IMR-90 (cell line): ENCODE measurements at regions not wholly inside any gene's neighbourhood (a gene's known extent, or its start where the extent isn't known, plus 50 kb on each side); places are given as distances from the start of the nearest gene placed in this dataset.

Experiments
- ATAC-seq: fragments of 200-7000 bp; cut with Tn5 transposase; 2 replicates; pipeline ENCODE4 v1.9.1; 2020; ENCODE audit warnings: low read depth, mild to moderate bottlenecking, moderate library complexity
- BruUV-seq: library from RNA; stranded (reverse); fragments of 400-500 nt; replicated peaks from 2 replicates; lab custom pipeline; 2021; lab: Mats Ljungman, UMichigan
- CTCF ChIA-PET: fragments of 300-600 bp; formaldehyde crosslinking; extraction: SDS; loops from one replicate; lab custom pipeline; 2021; ENCODE audit warnings: antibody characterized with exemption; lab: Yijun Ruan, JAX
- POLR2A ChIA-PET: fragments of 300-600 bp; sonication (Branson Sonifier 250); formaldehyde crosslinking; loops from one replicate; lab custom pipeline; 2022; ENCODE audit warnings: antibody characterized with exemption; ENCODE audit not compliant: unreplicated experiment; lab: Charles Lee
- DNase-seq: peaks from one replicate; pipeline ENCODE4 v3.0.0; 2013
- H2AFZ ChIP-seq: replicated peaks from 2 replicates; pipeline ENCODE3; 2013; ENCODE audit warnings: low read length, mild to moderate bottlenecking; ENCODE audit not compliant: poor library complexity
- H2AK5ac ChIP-seq: 2 replicates; pipeline ENCODE4 v1.6.1; 2013; ENCODE audit warnings: low read depth, low read length, inconsistent platforms
- H2AK9ac ChIP-seq: replicated peaks from 2 replicates; pipeline ENCODE3; 2013; ENCODE audit warnings: mild to moderate bottlenecking, low read depth, low read length, moderate library complexity; ENCODE audit not compliant: poor library complexity
- H2BK120ac ChIP-seq: 2 replicates; pipeline ENCODE4 v1.6.1; 2013; ENCODE audit warnings: low read depth, low read length, inconsistent platforms
- H2BK15ac ChIP-seq: 3 replicates; pipeline ENCODE4 v1.6.1; 2013; ENCODE audit warnings: low read depth, low read length, inconsistent platforms
- H2BK20ac ChIP-seq: 2 replicates; pipeline ENCODE4 v1.6.1; 2013; ENCODE audit warnings: low read depth, mild to moderate bottlenecking, inconsistent platforms, low read length, moderate library complexity
- H2BK5ac ChIP-seq: 2 replicates; pipeline ENCODE4 v1.6.1; 2013; ENCODE audit warnings: mild to moderate bottlenecking, low read depth, low read length, inconsistent platforms; ENCODE audit not compliant: poor library complexity, severe bottlenecking
- H3K14ac ChIP-seq: replicated peaks from 2 replicates; pipeline ENCODE4 v1.6.1; 2013; ENCODE audit warnings: low read depth, low read length, inconsistent platforms
- H3K18ac ChIP-seq: 2 replicates; pipeline ENCODE4 v1.6.1; 2013; ENCODE audit warnings: low read depth, low read length, control low read depth
- H3K23ac ChIP-seq: 2 replicates; pipeline ENCODE4 v1.6.1; 2013; ENCODE audit warnings: low read depth, low read length, inconsistent platforms
- H3K27ac ChIP-seq: 2 replicates; pipeline ENCODE4 v1.5.1; 2013; ENCODE audit warnings: mild to moderate bottlenecking, control low read depth, low read length; ENCODE audit not compliant: insufficient read depth
- H3K27me3 ChIP-seq: 2 replicates; pipeline ENCODE4 v1.6.1; 2013; ENCODE audit warnings: low read length; ENCODE audit not compliant: control insufficient read depth, insufficient read depth
- H3K36me3 ChIP-seq: 2 replicates; pipeline ENCODE4 v1.6.1; 2013; ENCODE audit warnings: low read length, mixed read lengths; ENCODE audit not compliant: control insufficient read depth, insufficient read depth
- H3K4ac ChIP-seq: 2 replicates; pipeline ENCODE4 v1.6.1; 2013; ENCODE audit warnings: low read depth, low read length, inconsistent platforms
- H3K4me1 ChIP-seq: 2 replicates; pipeline ENCODE4 v1.6.1; 2013; ENCODE audit warnings: low read length, mixed read lengths; ENCODE audit not compliant: control insufficient read depth, insufficient read depth
- H3K4me2 ChIP-seq: 2 replicates; pipeline ENCODE4 v1.6.1; 2013; ENCODE audit warnings: low read depth, mild to moderate bottlenecking, control low read depth, low read length, moderate library complexity
- H3K4me3 ChIP-seq: 2 replicates; pipeline ENCODE4 v1.5.1; 2013; ENCODE audit warnings: low read depth, mild to moderate bottlenecking, control low read depth, low read length, moderate library complexity; ENCODE audit not compliant: insufficient read depth
- H3K56ac ChIP-seq: 2 replicates; pipeline ENCODE4 v1.6.1; 2013; ENCODE audit warnings: low read length, inconsistent platforms; ENCODE audit not compliant: insufficient read depth; ENCODE audit errors: extremely low read depth
- H3K79me1 ChIP-seq, 2 experiments: 2 replicates each; pipeline ENCODE4 v1.6.1; 2013; ENCODE audit warnings: low read length in 2 of 2, inconsistent platforms in 1 of 2, low read depth in 1 of 2
- H3K9ac ChIP-seq: 2 replicates; pipeline ENCODE4 v1.6.1; 2013; ENCODE audit warnings: low read depth, low read length, control low read depth
- H3K9me1 ChIP-seq: 2 replicates; pipeline ENCODE4 v1.6.1; 2013; ENCODE audit warnings: low read length, inconsistent platforms; ENCODE audit not compliant: insufficient read depth
- H3K9me3 ChIP-seq: 2 replicates; pipeline ENCODE4 v1.6.1; 2013; ENCODE audit warnings: low read length; ENCODE audit not compliant: control insufficient read depth, insufficient read depth
- H4K20me1 ChIP-seq: 2 replicates; pipeline ENCODE4 v1.6.1; 2013; ENCODE audit warnings: low read length, inconsistent platforms; ENCODE audit not compliant: insufficient read depth
- H4K5ac ChIP-seq: 2 replicates; pipeline ENCODE4 v1.6.1; 2013; ENCODE audit warnings: mild to moderate bottlenecking, low read depth, low read length, control low read depth
- H4K8ac ChIP-seq, 2 experiments: 2 replicates each; pipeline ENCODE4 v1.6.1; 2013; ENCODE audit warnings: low read depth in 2 of 2, low read length in 2 of 2, control low read depth in 1 of 2, inconsistent platforms in 1 of 2
- H4K91ac ChIP-seq: 2 replicates; pipeline ENCODE4 v1.6.1; 2013; ENCODE audit warnings: low read depth, low read length, inconsistent platforms; ENCODE audit not compliant: insufficient read depth
- BHLHE40 ChIP-seq: fragments of 150-350 bp; IDR thresholded peaks from 2 replicates; pipeline ENCODE4 v1.6.1; 2016; ENCODE audit warnings: mild to moderate bottlenecking, low read depth, low read length
- CEBPB ChIP-seq: IDR thresholded peaks from 2 replicates; pipeline ENCODE4 v1.6.1; 2012; ENCODE audit warnings: low read depth, low read length, improper control_type of control experiment
- CHD1 ChIP-seq: IDR thresholded peaks from 2 replicates; pipeline ENCODE4 v1.6.1; 2012; ENCODE audit warnings: low read depth, low read length, improper control_type of control experiment
- FOS ChIP-seq: fragments of 150-350 bp; IDR thresholded peaks from 2 replicates; pipeline ENCODE4 v1.6.1; 2016; ENCODE audit warnings: low read depth, low read length
- MAFK ChIP-seq: IDR thresholded peaks from 2 replicates; pipeline ENCODE4 v1.6.1; 2012; ENCODE audit warnings: low read depth, low read length, improper control_type of control experiment
- MAZ ChIP-seq: IDR thresholded peaks from 2 replicates; pipeline ENCODE4 v1.6.1; 2012; ENCODE audit warnings: low read depth, mild to moderate bottlenecking, low read length, improper control_type of control experiment, moderate library complexity, borderline replicate concordance
- MXI1 ChIP-seq: IDR thresholded peaks from 2 replicates; pipeline ENCODE4 v1.6.1; 2012; ENCODE audit warnings: low read depth, mild to moderate bottlenecking, low read length, moderate library complexity, borderline replicate concordance
- NFE2L2 ChIP-seq: fragments of 150-350 bp; IDR thresholded peaks from 2 replicates; pipeline ENCODE4 v1.6.1; 2016; ENCODE audit warnings: low read depth, mild to moderate bottlenecking, low read length
- POLR2A ChIP-seq: IDR thresholded peaks from 2 replicates; pipeline ENCODE4 v1.6.1; 2012; ENCODE audit warnings: mild to moderate bottlenecking, low read depth, low read length
- RAD21 ChIP-seq: IDR thresholded peaks from 2 replicates; pipeline ENCODE4 v1.6.1; 2012; ENCODE audit warnings: low read length, improper control_type of control experiment
- RCOR1 ChIP-seq: IDR thresholded peaks from 2 replicates; pipeline ENCODE4 v1.6.1; 2012; ENCODE audit warnings: mild to moderate bottlenecking, low read length, improper control_type of control experiment; ENCODE audit not compliant: insufficient replicate concordance
- RFX5 ChIP-seq: IDR thresholded peaks from 2 replicates; pipeline ENCODE4 v1.8.0; 2012; ENCODE audit warnings: low read depth, mild to moderate bottlenecking, low read length, moderate library complexity
- SMC3 ChIP-seq: fragments of 150-350 bp; IDR thresholded peaks from 2 replicates; pipeline ENCODE4 v1.6.1; 2016; ENCODE audit warnings: low read depth, mild to moderate bottlenecking, antibody characterized with exemption, low read length, moderate library complexity
- USF2 ChIP-seq: fragments of 150-350 bp; IDR thresholded peaks from 2 replicates; pipeline ENCODE4 v1.6.1; 2017; ENCODE audit warnings: mild to moderate bottlenecking, antibody characterized with exemption, low read length, low read depth
- WGBS, 2 experiments: methylation state at CpG; one replicate each; pipeline versions ENCODE4 v1.1.5 to v1.1.7; 2013; ENCODE audit warnings: missing lambda C conversion rate in 2 of 2; ENCODE audit not compliant: insufficient read length in 1 of 2; ENCODE audit errors: extremely low coverage in 2 of 2; 5-methylcytosine and 5-hydroxymethylcytosine counted together
- dilution Hi-C: fragments of 300-500 bp; cut with HindIII; formaldehyde crosslinking; loops from one replicate; pipeline ENCODE4 v1.14.3; 2018; ENCODE audit warnings: low sequenced_read_pairs; ENCODE audit not compliant: unreplicated experiment
- in situ Hi-C: fragments of 300-500 bp; cut with MboI; formaldehyde crosslinking; loops from 3 replicates; pipeline ENCODE4 v1.14.3; 2019; ENCODE audit warnings: low sequenced_read_pairs, inconsistent platforms, mixed read lengths
- intact Hi-C: fragments of 100-400 bp; cut with micrococcal nuclease; formaldehyde crosslinking; loops from 2 replicates; pipeline ENCODE4 v1.10.0; 2022
- TF ChIP-seq, protein P1 (sequence below): fragments of 150-350 bp; IDR thresholded peaks from 2 replicates; pipeline ENCODE4 v1.6.1; 2016; ENCODE audit warnings: low read depth, mild to moderate bottlenecking, low read length, moderate library complexity, borderline replicate concordance
- TF ChIP-seq, protein P2 (sequence below): conservative IDR thresholded peaks from 2 replicates; pipeline ENCODE4 v1.5.1; 2012; ENCODE audit warnings: mild to moderate bottlenecking, low read depth, low read length, improper control_type of control experiment

DNA sequence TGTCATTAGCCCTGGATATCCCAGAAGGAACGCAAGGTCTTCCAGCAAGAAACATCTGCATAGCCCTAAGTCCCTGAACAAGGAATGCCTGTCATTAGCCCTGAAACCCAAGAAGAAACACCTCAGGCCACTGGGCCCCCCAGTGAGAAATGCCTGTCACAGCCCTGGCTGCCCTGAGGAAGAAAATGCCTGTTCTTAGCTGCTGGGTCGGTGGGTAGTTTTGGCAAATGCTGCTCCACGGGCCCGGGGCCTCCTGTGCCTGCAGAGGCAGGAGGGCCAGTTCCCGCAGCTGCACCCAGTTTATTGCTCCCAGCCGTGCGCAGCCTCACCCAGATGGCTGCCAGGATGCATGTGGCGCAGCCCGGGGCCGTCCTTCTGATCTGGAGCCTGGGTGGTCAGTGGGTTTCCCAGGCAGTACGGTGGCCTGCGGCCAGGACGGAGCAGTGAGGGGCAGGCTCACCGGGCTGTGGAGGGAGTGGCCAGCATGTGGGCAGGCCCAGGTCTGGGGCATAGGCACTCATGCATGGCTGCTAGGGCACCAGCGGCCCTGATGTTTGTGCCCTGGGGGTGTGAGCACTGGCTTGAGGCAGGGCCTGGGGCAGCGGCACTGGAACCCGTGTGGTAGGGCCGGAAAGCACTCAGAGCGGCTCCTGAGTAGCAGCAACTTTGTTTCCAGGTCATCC, 219.0 kb downstream of the ERMARD start:
- Histone ChIP-seq H2AK9ac (no peak overlapping the region), H2BK5ac (no peak overlapping the region), H2AFZ (no peak overlapping the region), H3K4me2 (no peak overlapping the region), H2BK20ac (no peak overlapping the region), H3K9ac (no peak overlapping the region), H3K18ac (no peak overlapping the region), H2AK5ac (no peak overlapping the region), H2BK15ac (no peak overlapping the region), H2BK120ac (no peak overlapping the region), H3K4ac (no peak overlapping the region), H3K4me1 (no peaks in the 10 kb centered on the region), H3K27ac (no peak overlapping the region), H3K36me3 (no peaks in the 10 kb centered on the region), H4K5ac (no peak overlapping the region), H3K27me3 (no peaks in the 10 kb centered on the region), H3K9me1 (no peaks in the 10 kb centered on the region), H4K91ac (no peak overlapping the region), H4K20me1 (no peaks in the 10 kb centered on the region), H3K79me1 (no peaks in the 10 kb centered on the region), H3K9me3 (peaks cover 44% of the 10 kb centered on the region), H3K56ac (no peak overlapping the region), H3K23ac (no peak overlapping the region), H3K4me3 (no peak overlapping the region), H3K14ac (no peak overlapping the region), H4K8ac (no peak overlapping the region)
- ChIA-PET POLR2A (no interaction called here), CTCF (no interaction called here)
- no TSS peak for BruUV-seq
- intact Hi-C loops = no loop called here
- no peak for DNase-seq
- in situ Hi-C loops = no loop called here
- WGBS, 2 experiments = 67% methylated on average over 3 of the region's 19 CpGs; no CpG with 5 or more reads in 1 of the 2 experiments
- TF ChIP-seq RFX5 = no peak
- TF ChIP-seq BHLHE40 = no peak
- no peak for TF ChIP-seq FOS
- TF ChIP-seq, protein P1, sequence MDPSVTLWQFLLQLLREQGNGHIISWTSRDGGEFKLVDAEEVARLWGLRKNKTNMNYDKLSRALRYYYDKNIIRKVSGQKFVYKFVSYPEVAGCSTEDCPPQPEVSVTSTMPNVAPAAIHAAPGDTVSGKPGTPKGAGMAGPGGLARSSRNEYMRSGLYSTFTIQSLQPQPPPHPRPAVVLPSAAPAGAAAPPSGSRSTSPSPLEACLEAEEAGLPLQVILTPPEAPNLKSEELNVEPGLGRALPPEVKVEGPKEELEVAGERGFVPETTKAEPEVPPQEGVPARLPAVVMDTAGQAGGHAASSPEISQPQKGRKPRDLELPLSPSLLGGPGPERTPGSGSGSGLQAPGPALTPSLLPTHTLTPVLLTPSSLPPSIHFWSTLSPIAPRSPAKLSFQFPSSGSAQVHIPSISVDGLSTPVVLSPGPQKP = no peak
- no peak for TF ChIP-seq POLR2A
- no peak for TF ChIP-seq SMC3
- no peak for TF ChIP-seq RAD21
- no peak for TF ChIP-seq MXI1
- TF ChIP-seq CHD1 = no peak
- TF ChIP-seq NFE2L2 = no peak
- no peak for TF ChIP-seq RCOR1
- TF ChIP-seq CEBPB = no peak
- TF ChIP-seq, protein P2, sequence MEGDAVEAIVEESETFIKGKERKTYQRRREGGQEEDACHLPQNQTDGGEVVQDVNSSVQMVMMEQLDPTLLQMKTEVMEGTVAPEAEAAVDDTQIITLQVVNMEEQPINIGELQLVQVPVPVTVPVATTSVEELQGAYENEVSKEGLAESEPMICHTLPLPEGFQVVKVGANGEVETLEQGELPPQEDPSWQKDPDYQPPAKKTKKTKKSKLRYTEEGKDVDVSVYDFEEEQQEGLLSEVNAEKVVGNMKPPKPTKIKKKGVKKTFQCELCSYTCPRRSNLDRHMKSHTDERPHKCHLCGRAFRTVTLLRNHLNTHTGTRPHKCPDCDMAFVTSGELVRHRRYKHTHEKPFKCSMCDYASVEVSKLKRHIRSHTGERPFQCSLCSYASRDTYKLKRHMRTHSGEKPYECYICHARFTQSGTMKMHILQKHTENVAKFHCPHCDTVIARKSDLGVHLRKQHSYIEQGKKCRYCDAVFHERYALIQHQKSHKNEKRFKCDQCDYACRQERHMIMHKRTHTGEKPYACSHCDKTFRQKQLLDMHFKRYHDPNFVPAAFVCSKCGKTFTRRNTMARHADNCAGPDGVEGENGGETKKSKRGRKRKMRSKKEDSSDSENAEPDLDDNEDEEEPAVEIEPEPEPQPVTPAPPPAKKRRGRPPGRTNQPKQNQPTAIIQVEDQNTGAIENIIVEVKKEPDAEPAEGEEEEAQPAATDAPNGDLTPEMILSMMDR = no peak
- no peak for TF ChIP-seq MAZ
- no peak for TF ChIP-seq USF2
- TF ChIP-seq MAFK = no peak
- dilution Hi-C loops = no loop called here
- no peak for ATAC-seq
